Panc1 (cell line): ENCODE measurements at regions not wholly inside any gene's neighbourhood (a gene's known extent, or its start where the extent isn't known, plus 50 kb on each side); places are given as distances from the start of the nearest gene placed in this dataset.

Source experiments
- ATAC-seq: fragments of 200-7000 bp; cut with Tn5 transposase; 2 replicates; pipeline ENCODE4 v1.9.1; 2020; ENCODE audit warnings: mild to moderate bottlenecking, moderate library complexity
- BruUV-seq: library from RNA; stranded (reverse); fragments of 400-500 nt; replicated peaks from 2 replicates; lab custom pipeline; 2021; lab: Mats Ljungman, UMichigan
- CTCF ChIA-PET: fragments of 300-600 bp; sonication (Branson Sonifier 250); formaldehyde crosslinking; loops from one replicate; lab custom pipeline; 2022; ENCODE audit warnings: antibody characterized with exemption; lab: Charles Lee
- POLR2A ChIA-PET: fragments of 300-600 bp; sonication (Branson Sonifier 250); formaldehyde crosslinking; loops from one replicate; lab custom pipeline; 2022; ENCODE audit warnings: antibody characterized with exemption; lab: Charles Lee
- DNase-seq: peaks from one replicate; pipeline ENCODE4 v3.0.0-alpha.2; 2010; ENCODE audit warnings: low read depth, low spot score
- H3K27ac ChIP-seq: 2 replicates; pipeline ENCODE4 v1.5.1; 2011; ENCODE audit warnings: mild to moderate bottlenecking, low read length, inconsistent platforms
- H3K27me3 ChIP-seq: fragments of 200-500 bp; sonication (Bioruptor generic); 2 replicates; pipeline ENCODE4 v1.6.0; 2014; ENCODE audit warnings: low read length, inconsistent platforms; ENCODE audit not compliant: control insufficient read depth, insufficient read depth
- H3K36me3 ChIP-seq: fragments of 200-500 bp; sonication (Bioruptor generic); 2 replicates; pipeline ENCODE4 v1.5.1; 2014; ENCODE audit warnings: inconsistent platforms, mild to moderate bottlenecking, low read length, moderate library complexity; ENCODE audit not compliant: control insufficient read depth, insufficient read depth
- H3K4me1 ChIP-seq: 2 replicates; pipeline ENCODE4 v1.5.1; 2011; ENCODE audit warnings: inconsistent platforms, mild to moderate bottlenecking, low read length, moderate library complexity; ENCODE audit not compliant: control insufficient read depth, insufficient read depth
- H3K4me3 ChIP-seq, 2 experiments: 2 replicates each; pipeline ENCODE4 v1.5.1; 2011 to 2012; ENCODE audit warnings: low read depth in 2 of 2, low read length in 2 of 2, mild to moderate bottlenecking in 2 of 2, inconsistent platforms in 1 of 2, moderate library complexity in 1 of 2
- H3K9me3 ChIP-seq: fragments of 200-500 bp; sonication (Bioruptor generic); 2 replicates; pipeline ENCODE4 v1.5.1; 2014; ENCODE audit warnings: low read depth, mild to moderate bottlenecking, inconsistent platforms, low read length, moderate library complexity; ENCODE audit not compliant: control insufficient read depth, insufficient read depth
- POLR2AphosphoS5 ChIP-seq: IDR thresholded peaks from 2 replicates; pipeline ENCODE4 v1.6.1; 2012; ENCODE audit warnings: mild to moderate bottlenecking, low read depth, low read length, moderate library complexity
- SIN3A ChIP-seq: IDR thresholded peaks from 2 replicates; pipeline ENCODE4 v1.6.1; 2012; ENCODE audit warnings: low read depth, mild to moderate bottlenecking, low read length, moderate library complexity, borderline replicate concordance; ENCODE audit not compliant: insufficient read depth
- TCF7L2 ChIP-seq: IDR thresholded peaks from 2 replicates; pipeline ENCODE4 v1.6.1; 2011; ENCODE audit warnings: mild to moderate bottlenecking, low read depth, low read length, inconsistent platforms
- in situ Hi-C: cut with HindIII; loops from 2 replicates; pipeline ENCODE4 v1.10.0; 2016; ENCODE audit warnings: low sequenced_read_pairs, low pct_unique_long_range_greater_than_20kb
- intact Hi-C: fragments of 100-400 bp; cut with micrococcal nuclease; formaldehyde crosslinking; loops from one replicate; pipeline ENCODE4 v1.10.0; 2022; ENCODE audit not compliant: unreplicated experiment
- TF ChIP-seq, protein P1 (sequence below), 2 experiments: IDR thresholded peaks; 2 replicates each; pipeline ENCODE4 v1.6.1; 2011 to 2012; ENCODE audit warnings: low read depth in 2 of 2, control low read depth in 1 of 2, low read length in 1 of 2, mild to moderate bottlenecking in 1 of 2, moderate library complexity in 1 of 2; ENCODE audit not compliant: insufficient read depth in 1 of 2
- TF ChIP-seq, protein P2 (sequence below): fragments of 450-650 bp; IDR thresholded peaks from 2 replicates; pipeline ENCODE4 v1.5.1; 2017; ENCODE audit warnings: mild to moderate bottlenecking

- ATAC-seq (no peak), DNase-seq (no peak)
- CTCF ChIA-PET, result no interaction called here
- Histone ChIP-seq H3K27ac (no peak overlapping the region), H3K27me3 (no peaks in the 10 kb centered on the region), H3K9me3 (no peaks in the 10 kb centered on the region), H3K4me3 (no peak overlapping the region), H3K4me1 (no peaks in the 10 kb centered on the region), H3K36me3 (no peaks in the 10 kb centered on the region)
- no TSS peak for BruUV-seq
- intact Hi-C loops, result no loop called here
- TF ChIP-seq, protein P1, sequence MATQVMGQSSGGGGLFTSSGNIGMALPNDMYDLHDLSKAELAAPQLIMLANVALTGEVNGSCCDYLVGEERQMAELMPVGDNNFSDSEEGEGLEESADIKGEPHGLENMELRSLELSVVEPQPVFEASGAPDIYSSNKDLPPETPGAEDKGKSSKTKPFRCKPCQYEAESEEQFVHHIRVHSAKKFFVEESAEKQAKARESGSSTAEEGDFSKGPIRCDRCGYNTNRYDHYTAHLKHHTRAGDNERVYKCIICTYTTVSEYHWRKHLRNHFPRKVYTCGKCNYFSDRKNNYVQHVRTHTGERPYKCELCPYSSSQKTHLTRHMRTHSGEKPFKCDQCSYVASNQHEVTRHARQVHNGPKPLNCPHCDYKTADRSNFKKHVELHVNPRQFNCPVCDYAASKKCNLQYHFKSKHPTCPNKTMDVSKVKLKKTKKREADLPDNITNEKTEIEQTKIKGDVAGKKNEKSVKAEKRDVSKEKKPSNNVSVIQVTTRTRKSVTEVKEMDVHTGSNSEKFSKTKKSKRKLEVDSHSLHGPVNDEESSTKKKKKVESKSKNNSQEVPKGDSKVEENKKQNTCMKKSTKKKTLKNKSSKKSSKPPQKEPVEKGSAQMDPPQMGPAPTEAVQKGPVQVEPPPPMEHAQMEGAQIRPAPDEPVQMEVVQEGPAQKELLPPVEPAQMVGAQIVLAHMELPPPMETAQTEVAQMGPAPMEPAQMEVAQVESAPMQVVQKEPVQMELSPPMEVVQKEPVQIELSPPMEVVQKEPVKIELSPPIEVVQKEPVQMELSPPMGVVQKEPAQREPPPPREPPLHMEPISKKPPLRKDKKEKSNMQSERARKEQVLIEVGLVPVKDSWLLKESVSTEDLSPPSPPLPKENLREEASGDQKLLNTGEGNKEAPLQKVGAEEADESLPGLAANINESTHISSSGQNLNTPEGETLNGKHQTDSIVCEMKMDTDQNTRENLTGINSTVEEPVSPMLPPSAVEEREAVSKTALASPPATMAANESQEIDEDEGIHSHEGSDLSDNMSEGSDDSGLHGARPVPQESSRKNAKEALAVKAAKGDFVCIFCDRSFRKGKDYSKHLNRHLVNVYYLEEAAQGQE (IDR thresholded peaks at IDR 0.05; ENCODE audit: insufficient read depth in 1 of 2, low read depth in 2 of 2, low read length in 1 of 2), result no peak
- TF ChIP-seq SIN3A (no peak), TCF7L2 (no peak), POLR2AphosphoS5 (no peak)
- TF ChIP-seq, protein P2, sequence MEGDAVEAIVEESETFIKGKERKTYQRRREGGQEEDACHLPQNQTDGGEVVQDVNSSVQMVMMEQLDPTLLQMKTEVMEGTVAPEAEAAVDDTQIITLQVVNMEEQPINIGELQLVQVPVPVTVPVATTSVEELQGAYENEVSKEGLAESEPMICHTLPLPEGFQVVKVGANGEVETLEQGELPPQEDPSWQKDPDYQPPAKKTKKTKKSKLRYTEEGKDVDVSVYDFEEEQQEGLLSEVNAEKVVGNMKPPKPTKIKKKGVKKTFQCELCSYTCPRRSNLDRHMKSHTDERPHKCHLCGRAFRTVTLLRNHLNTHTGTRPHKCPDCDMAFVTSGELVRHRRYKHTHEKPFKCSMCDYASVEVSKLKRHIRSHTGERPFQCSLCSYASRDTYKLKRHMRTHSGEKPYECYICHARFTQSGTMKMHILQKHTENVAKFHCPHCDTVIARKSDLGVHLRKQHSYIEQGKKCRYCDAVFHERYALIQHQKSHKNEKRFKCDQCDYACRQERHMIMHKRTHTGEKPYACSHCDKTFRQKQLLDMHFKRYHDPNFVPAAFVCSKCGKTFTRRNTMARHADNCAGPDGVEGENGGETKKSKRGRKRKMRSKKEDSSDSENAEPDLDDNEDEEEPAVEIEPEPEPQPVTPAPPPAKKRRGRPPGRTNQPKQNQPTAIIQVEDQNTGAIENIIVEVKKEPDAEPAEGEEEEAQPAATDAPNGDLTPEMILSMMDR, result no peak
- in situ Hi-C loops, result no loop called here
- POLR2A ChIA-PET, result no interaction called here
Measured at GRCh38 chr5:53323511-53323910, 156.9 kb upstream of the FST start.

DNA sequence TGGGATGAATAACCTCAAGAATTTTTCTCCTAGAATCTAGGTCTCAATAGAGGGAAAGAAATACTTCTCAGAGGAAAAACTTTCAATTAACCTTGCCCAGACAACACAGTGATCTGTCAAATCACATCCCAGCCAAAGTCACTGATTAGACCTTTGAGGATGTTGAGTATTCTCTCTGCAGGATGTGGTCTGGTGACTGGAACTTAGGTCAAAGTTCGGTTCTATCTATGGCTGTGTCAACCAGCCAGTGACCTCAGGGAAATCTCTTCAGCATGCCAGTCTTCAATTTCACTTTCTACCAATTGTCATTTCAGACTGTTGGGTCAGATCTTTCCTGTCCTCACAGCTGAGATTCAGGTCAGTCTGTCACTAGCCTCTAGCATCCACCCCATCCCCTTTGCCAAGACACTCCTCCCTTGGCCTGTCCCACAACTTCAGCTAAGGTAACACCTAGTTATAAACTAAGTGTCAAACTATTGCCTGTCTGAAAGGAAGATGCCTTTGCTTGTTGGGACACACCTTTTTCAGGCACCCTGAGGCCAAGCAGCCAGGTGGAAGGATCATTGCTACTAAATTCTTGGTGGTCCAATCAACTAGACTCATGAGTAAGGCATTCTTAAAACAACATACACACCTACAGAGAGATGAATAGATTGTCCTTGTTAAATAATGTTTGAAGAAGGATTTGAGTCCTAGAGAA, 156.3 kb upstream of the FST start:
- Histone ChIP-seq H3K4me3 (no peak overlapping the region), H3K9me3 (no peaks in the 10 kb centered on the region), H3K27ac (no peak overlapping the region), H3K36me3 (no peaks in the 10 kb centered on the region), H3K4me1 (no peaks in the 10 kb centered on the region), H3K27me3 (no peaks in the 10 kb centered on the region)
- CTCF ChIA-PET, result no interaction called here
- BruUV-seq, result no TSS peak
- DNase-seq (no peak), ATAC-seq (no peak)
- intact Hi-C loops (no loop called here), in situ Hi-C loops (no loop called here)
- POLR2A ChIA-PET, result no interaction called here
- TF ChIP-seq SIN3A (no peak), TCF7L2 (no peak), POLR2AphosphoS5 (no peak)
- TF ChIP-seq, protein P2, result no peak
- TF ChIP-seq, protein P1 (IDR thresholded peaks at IDR 0.05; ENCODE audit: insufficient read depth in 1 of 2, low read depth in 2 of 2, low read length in 1 of 2), result no peak
